ENCODE measurements at regions not wholly inside any gene's neighbourhood (a gene's known extent, or its start where the extent isn't known, plus 50 kb on each side); places are given as distances from the start of the nearest gene placed in this dataset.

- intact Hi-C loops (cut with DNase I) = no loop called here
- H3K36me3 ChIP-seq (ENCODE audit: insufficient read depth in 1 of 2, low read depth in 1 of 2) = no peaks in the 10 kb centered on the region
- 91 to 94% (median 92%) methylated on average over 1 of the region's 1 CpG for WGBS, 3 donors
- H3K4me1 ChIP-seq = no peaks in the 10 kb centered on the region
- no peak overlapping the region for H3K4me3 ChIP-seq
- no peak for TF ChIP-seq CTCF (IDR thresholded peaks at IDR 0.05)
- no peak overlapping the region for H3K27ac ChIP-seq
- H3K27me3 ChIP-seq (ENCODE audit: insufficient read depth in 3 of 3, low read length in 2 of 3) = no peaks in the 10 kb centered on the region
- DNase-seq (no peak), ATAC-seq (no peak)
- H3K9me3 ChIP-seq = no peaks in the 10 kb centered on the region
Measured at GRCh38 chr7:118971706-118972105, 747.2 kb downstream of the ANKRD7 start.

GRCh38 chr7:118974836-118975235 lies 750.3 kb downstream of the ANKRD7 start:
- no peaks in the 10 kb centered on the region for H3K36me3 ChIP-seq (ENCODE audit: insufficient read depth in 1 of 2, low read depth in 1 of 2)
- WGBS, 3 donors = 81 to 94% (median 85%) methylated on average over 1 of the region's 1 CpG
- no peak for TF ChIP-seq CTCF (IDR thresholded peaks at IDR 0.05)
- no peak overlapping the region for H3K4me3 ChIP-seq
- H3K9me3 ChIP-seq = no peaks in the 10 kb centered on the region
- DNase-seq = no peak
- no peaks in the 10 kb centered on the region for H3K27me3 ChIP-seq (ENCODE audit: insufficient read depth in 3 of 3, low read length in 2 of 3)
- intact Hi-C loops (cut with DNase I) = no loop called here
- no peak overlapping the region for H3K27ac ChIP-seq
- no peaks in the 10 kb centered on the region for H3K4me1 ChIP-seq
- no peak for ATAC-seq

- H3K9me3 ChIP-seq = no peaks in the 10 kb centered on the region
- no peak overlapping the region for H3K4me3 ChIP-seq
- no peaks in the 10 kb centered on the region for H3K27me3 ChIP-seq (ENCODE audit: insufficient read depth in 3 of 3, low read length in 2 of 3)
- TF ChIP-seq CTCF (IDR thresholded peaks at IDR 0.05) = no peak
- DNase-seq = no peak
- no peaks in the 10 kb centered on the region for H3K4me1 ChIP-seq
- H3K36me3 ChIP-seq (ENCODE audit: insufficient read depth in 1 of 2, low read depth in 1 of 2) = no peaks in the 10 kb centered on the region
- no peak for ATAC-seq
- 71 to 82% (median 75%) methylated on average over 1 of the region's 1 CpG for WGBS, 3 donors
- no peak overlapping the region for H3K27ac ChIP-seq
- intact Hi-C loops (cut with DNase I) = no loop called here
Measured at GRCh38 chr7:118995350-118995749, 770.8 kb downstream of the ANKRD7 start.

GRCh38 chr7:119007236-119007635 lies 782.7 kb downstream of the ANKRD7 start:
- no peak overlapping the region for H3K4me3 ChIP-seq
- no peak for ATAC-seq
- H3K36me3 ChIP-seq (ENCODE audit: insufficient read depth in 1 of 2, low read depth in 1 of 2) = no peaks in the 10 kb centered on the region
- no peak overlapping the region for H3K27ac ChIP-seq
- H3K4me1 ChIP-seq = no peaks in the 10 kb centered on the region
- no peak for TF ChIP-seq CTCF (IDR thresholded peaks at IDR 0.05)
- no peak for DNase-seq
- H3K27me3 ChIP-seq (ENCODE audit: insufficient read depth in 3 of 3, low read length in 2 of 3) = no peaks in the 10 kb centered on the region
- H3K9me3 ChIP-seq = no peaks in the 10 kb centered on the region
- intact Hi-C loops (cut with DNase I) = no loop called here

- H3K27me3 ChIP-seq (ENCODE audit: insufficient read depth in 3 of 3, low read length in 2 of 3) = no peaks in the 10 kb centered on the region
- DNase-seq = no peak
- no peaks in the 10 kb centered on the region for H3K4me1 ChIP-seq
- no peak overlapping the region for H3K27ac ChIP-seq
- H3K36me3 ChIP-seq (ENCODE audit: insufficient read depth in 1 of 2, low read depth in 1 of 2) = no peaks in the 10 kb centered on the region
- no peak for TF ChIP-seq CTCF (IDR thresholded peaks at IDR 0.05)
- no peaks in the 10 kb centered on the region for H3K9me3 ChIP-seq
- 86 to 95% (median 94%) methylated on average over 1 of the region's 1 CpG for WGBS, 3 donors
- intact Hi-C loops (cut with DNase I) = no loop called here
- no peak for ATAC-seq
- H3K4me3 ChIP-seq = no peak overlapping the region
Measured at GRCh38 chr7:119010635-119011034, 786.1 kb downstream of the ANKRD7 start.
